HCT116 (cell line): ENCODE measurements at regions not wholly inside any gene's neighbourhood (a gene's known extent, or its start where the extent isn't known, plus 50 kb on each side); places are given as distances from the start of the nearest gene placed in this dataset.

ENCODE experiments used
- ATAC-seq: fragments of 200-7000 bp; cut with Tn5 transposase; 2 replicates; pipeline ENCODE4 v1.9.1; 2020; ENCODE audit warnings: mild to moderate bottlenecking, moderate library complexity
- BruUV-seq: library from RNA; stranded (reverse); fragments of 400-500 nt; replicated peaks from 2 replicates; lab custom pipeline; 2021; lab: Mats Ljungman, UMichigan
- CTCF ChIA-PET: fragments of 300-600 bp; sonication (Branson Sonifier 250); formaldehyde crosslinking; loops from one replicate; lab custom pipeline; 2021; ENCODE audit warnings: antibody characterized with exemption; lab: Charles Lee
- POLR2A ChIA-PET: fragments of 300-600, 350-600 bp; sonication (Branson Sonifier 250); formaldehyde crosslinking; loops from one replicate; lab custom pipeline; 2021; ENCODE audit warnings: antibody characterized with exemption; lab: Charles Lee
- RAD21 ChIA-PET, 2 experiments: fragments of 300-600 bp; sonication (Branson Sonifier 250); formaldehyde crosslinking; loops; one replicate each; lab custom pipeline; 2023; ENCODE audit warnings: low total read pairs in 2 of 2; ENCODE audit not compliant: uncharacterized antibody in 2 of 2, unreplicated experiment in 2 of 2, low non-redundant PET in 1 of 2; lab: Charles Lee
- DNase-seq: peaks from one replicate; pipeline ENCODE4 v3.0.0-alpha.2; 2010; ENCODE audit warnings: low read depth, low spot score
- H2AFZ ChIP-seq: fragments of 200-600 bp; shearing (Covaris generic), sonication (generic); 2 replicates; pipeline ENCODE4 v1.6.1; 2017; ENCODE audit warnings: low read depth, mixed run types, mixed read lengths, antibody characterized with exemption, low read length; ENCODE audit not compliant: poor library complexity, severe bottlenecking
- H3K27ac ChIP-seq: 2 replicates; pipeline ENCODE4 v1.5.1; 2012; ENCODE audit warnings: low read depth, low read length
- H3K27me3 ChIP-seq: fragments of 200-600 bp; sonication (generic); 2 replicates; pipeline ENCODE4 v1.6.1; 2016; ENCODE audit warnings: mixed run types, low read length, mixed read lengths; ENCODE audit not compliant: insufficient read depth
- H3K36me3 ChIP-seq, 2 experiments: fragments of 200-500 bp in 1 of 2; fragments of 200-600 bp in 1 of 2; sonication (Bioruptor generic) in 1 of 2; sonication (generic) in 1 of 2; 2 replicates each; pipeline versions ENCODE4 v1.5.1 to v1.6.1; 2014 to 2016; ENCODE audit warnings: low read length in 2 of 2, inconsistent platforms in 1 of 2, mixed read lengths in 1 of 2, mixed run types in 1 of 2; ENCODE audit not compliant: insufficient read depth in 2 of 2, control insufficient read depth in 1 of 2
- H3K4me1 ChIP-seq, 2 experiments: fragments of 200-600 bp in 1 of 2; sonication (generic) in 1 of 2; 2 replicates each; pipeline versions ENCODE4 v1.5.1 to v1.6.1; 2012 to 2017; ENCODE audit warnings: low read length in 2 of 2, inconsistent platforms in 1 of 2, mild to moderate bottlenecking in 1 of 2, mixed read lengths in 1 of 2, mixed run types in 1 of 2, moderate library complexity in 1 of 2; ENCODE audit not compliant: insufficient read depth in 2 of 2, control insufficient read depth in 1 of 2
- H3K4me2 ChIP-seq: fragments of 200-600 bp; sonication (generic); 2 replicates; pipeline ENCODE4 v1.6.1; 2017; ENCODE audit warnings: mixed run types, low read length, mixed read lengths
- H3K4me3 ChIP-seq, 2 experiments: fragments of 200-600 bp in 1 of 2; sonication (generic) in 1 of 2; replicated peaks in 1 of 2; 2 replicates each; pipeline ENCODE4 v1.5.1; 2011 to 2016; ENCODE audit warnings: low read length in 2 of 2, control low read depth in 1 of 2, low read depth in 1 of 2, mild to moderate bottlenecking in 1 of 2, mixed read lengths in 1 of 2, mixed run types in 1 of 2
- H3K79me2 ChIP-seq: fragments of 200-600 bp; sonication (generic); 2 replicates; pipeline ENCODE4 v1.6.1; 2017; ENCODE audit warnings: mild to moderate bottlenecking, mixed run types, low read length, moderate library complexity, mixed read lengths; ENCODE audit not compliant: insufficient read depth
- H3K9ac ChIP-seq: fragments of 200-600 bp; sonication (generic); 2 replicates; pipeline ENCODE4 v1.6.1; 2016; ENCODE audit warnings: low read length, mixed read lengths
- H3K9me2 ChIP-seq: fragments of 200-600 bp; sonication (generic), shearing (Covaris generic); 2 replicates; pipeline ENCODE4 v1.6.1; 2017; ENCODE audit warnings: mixed run types, mild to moderate bottlenecking, moderate library complexity; ENCODE audit not compliant: insufficient read depth
- H3K9me3 ChIP-seq, 2 experiments: fragments of 200-500 bp in 1 of 2; fragments of 200-600 bp in 1 of 2; sonication (Bioruptor generic) in 1 of 2; sonication (generic) in 1 of 2; 2 replicates each; pipeline ENCODE4 v1.6.1; 2014 to 2017; ENCODE audit warnings: low read length in 2 of 2, mixed read lengths in 2 of 2, inconsistent platforms in 1 of 2, low read depth in 1 of 2, mild to moderate bottlenecking in 1 of 2, mixed run types in 1 of 2, moderate library complexity in 1 of 2; ENCODE audit not compliant: control insufficient read depth in 1 of 2, insufficient read depth in 1 of 2
- H4K20me1 ChIP-seq: fragments of 200-600 bp; sonication (generic), shearing (Covaris generic); 2 replicates; pipeline ENCODE4 v1.6.1; 2017; ENCODE audit warnings: mixed run types, mild to moderate bottlenecking, moderate library complexity; ENCODE audit not compliant: insufficient read depth
- ATF3 ChIP-seq: IDR thresholded peaks from 2 replicates; pipeline ENCODE4 v1.6.1; 2012
- CBX3 ChIP-seq: IDR thresholded peaks from 2 replicates; pipeline ENCODE4 v1.6.1; 2012; ENCODE audit warnings: low read depth
- CEBPB ChIP-seq: IDR thresholded peaks from 2 replicates; pipeline ENCODE4 v1.6.1; 2012; ENCODE audit warnings: low read depth
- EGR1 ChIP-seq: IDR thresholded peaks from 2 replicates; pipeline ENCODE4 v1.6.1; 2012; ENCODE audit warnings: low read depth
- ELF1 ChIP-seq: IDR thresholded peaks from 2 replicates; pipeline ENCODE4 v1.6.1; 2012; ENCODE audit warnings: low read depth, borderline replicate concordance
- EZH2 ChIP-seq: fragments of 200-600 bp; sonication (generic); IDR thresholded peaks from 2 replicates; pipeline ENCODE4 v1.6.1; 2017; ENCODE audit warnings: antibody characterized with exemption, mixed run types
- EZH2phosphoT487 ChIP-seq: fragments of 200-600 bp; IDR thresholded peaks from 2 replicates; pipeline ENCODE4 v1.6.1; 2018; ENCODE audit warnings: antibody characterized with exemption, borderline replicate concordance
- FOSL1 ChIP-seq: IDR thresholded peaks from 2 replicates; pipeline ENCODE4 v1.6.1; 2012; ENCODE audit warnings: low read depth
- JUND ChIP-seq: IDR thresholded peaks from 2 replicates; pipeline ENCODE4 v1.6.1; 2012
- MAX ChIP-seq: IDR thresholded peaks from 2 replicates; pipeline ENCODE4 v1.6.1; 2012
- POLR2A ChIP-seq: IDR thresholded peaks from 2 replicates; pipeline ENCODE4 v1.7.0; 2011; ENCODE audit warnings: borderline replicate concordance; ENCODE audit not compliant: insufficient read depth, insufficient read length; ENCODE audit errors: extremely low read depth
- POLR2AphosphoS5 ChIP-seq: IDR thresholded peaks from 2 replicates; pipeline ENCODE4 v1.6.1; 2011; ENCODE audit warnings: mild to moderate bottlenecking, low read depth, low read length, moderate library complexity
- RAD21 ChIP-seq: IDR thresholded peaks from 2 replicates; pipeline ENCODE4 v1.6.1; 2012; ENCODE audit warnings: low read depth, mild to moderate bottlenecking
- REST ChIP-seq: IDR thresholded peaks from 2 replicates; pipeline ENCODE4 v1.6.1; 2012; ENCODE audit warnings: low read depth
- SIN3A ChIP-seq: IDR thresholded peaks from 2 replicates; pipeline ENCODE4 v1.6.1; 2012; ENCODE audit warnings: low read depth
- SP1 ChIP-seq: IDR thresholded peaks from 2 replicates; pipeline ENCODE4 v1.6.1; 2012; ENCODE audit warnings: low read depth
- SRF ChIP-seq: IDR thresholded peaks from 2 replicates; pipeline ENCODE4 v1.6.1; 2012; ENCODE audit warnings: low read depth
- TCF7L2 ChIP-seq: IDR thresholded peaks from 2 replicates; pipeline ENCODE4 v1.7.0; 2011; ENCODE audit warnings: borderline replicate concordance, inconsistent platforms; ENCODE audit not compliant: insufficient read depth, insufficient read length; ENCODE audit errors: extremely low read depth
- YY1 ChIP-seq: IDR thresholded peaks from 2 replicates; pipeline ENCODE4 v1.6.1; 2011; ENCODE audit warnings: low read length, low read depth, moderate library complexity, mild to moderate bottlenecking; ENCODE audit not compliant: insufficient replicate concordance; ENCODE audit errors: extremely low read depth
- ZFX ChIP-seq: fragments of 450-650 bp; IDR thresholded peaks from 2 replicates; pipeline ENCODE4 v1.6.1; 2017
- intact Hi-C: fragments of 100-400 bp; cut with micrococcal nuclease; formaldehyde crosslinking; loops from 2 replicates; pipeline ENCODE4 v1.10.0; 2022

- Histone ChIP-seq H3K4me2 (no peak overlapping the region), H4K20me1 (no peaks in the 10 kb centered on the region), H3K4me1 (no peaks in the 10 kb centered on the region), H3K9me3 (no peaks in the 10 kb centered on the region), H3K27ac (no peak overlapping the region), H3K9ac (no peak overlapping the region), H3K9me2 (no peaks in the 10 kb centered on the region), H3K79me2 (no peaks in the 10 kb centered on the region), H3K27me3 (peaks cover 16% of the 10 kb centered on the region), H2AFZ (no peak overlapping the region), H3K36me3 (no peaks in the 10 kb centered on the region), H3K4me3 (no peak overlapping the region)
- RAD21 ChIA-PET: no interaction called here
- POLR2A ChIA-PET: no interaction called here
- CTCF ChIA-PET: no interaction called here
- DNase-seq (no peak), ATAC-seq (no peak)
- intact Hi-C loops: no loop called here
- TF ChIP-seq SP1 (no peak), SIN3A (no peak), EZH2 (no peak)
- no TSS peak for BruUV-seq
Measured at GRCh38 chr15:38671675-38672254, 107.2 kb upstream of the RASGRP1 start.

DNA sequence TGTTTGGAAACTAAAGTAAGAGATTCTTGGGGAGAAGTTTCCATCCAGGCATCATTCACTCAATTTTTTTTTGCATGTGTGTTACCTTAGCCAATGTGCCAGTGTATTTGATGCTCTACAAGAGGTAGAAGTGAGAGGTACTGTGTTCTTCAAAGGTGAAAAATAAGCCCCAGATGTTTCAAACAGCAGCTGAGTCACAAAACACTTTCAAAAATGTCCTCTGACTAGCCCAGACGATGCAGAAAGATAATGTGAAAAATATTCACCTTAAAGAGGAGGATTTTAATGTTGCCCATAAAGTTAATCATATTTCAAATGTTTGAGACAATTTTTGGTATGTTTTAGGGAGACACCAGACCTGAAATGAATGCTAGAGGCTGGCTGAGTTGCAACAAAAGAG, 107.7 kb upstream of the RASGRP1 start:
- intact Hi-C loops: no loop called here
- CTCF ChIA-PET: no interaction called here
- no peak overlapping the region for H2AFZ ChIP-seq
- no peak for TF ChIP-seq MAX
- no peak for TF ChIP-seq POLR2A
- TF ChIP-seq FOSL1: no peak
- no peak for TF ChIP-seq EGR1
- TF ChIP-seq SRF: no peak
- no peak for TF ChIP-seq CEBPB
- no peak for TF ChIP-seq YY1
- no peak for TF ChIP-seq EZH2phosphoT487
- TF ChIP-seq CBX3: no peak
- no peak for TF ChIP-seq ATF3
- no peak for TF ChIP-seq SP1
- no peak for TF ChIP-seq TCF7L2
- TF ChIP-seq ZFX: no peak
- no peak for TF ChIP-seq ELF1
- TF ChIP-seq POLR2AphosphoS5: no peak
- TF ChIP-seq REST: no peak
- no peak for TF ChIP-seq JUND
- no peak for TF ChIP-seq RAD21

More for the DNA sequence above, 107.7 kb upstream of the RASGRP1 start:
- no peaks in the 10 kb centered on the region for H3K9me2 ChIP-seq
- no peak overlapping the region for H3K27ac ChIP-seq
- no peak overlapping the region for H3K9ac ChIP-seq
- ChIA-PET RAD21 (no interaction called here), POLR2A (no interaction called here)
- DNase-seq (no peak), ATAC-seq (no peak)
- BruUV-seq: no TSS peak
- no peak overlapping the region for H3K4me3 ChIP-seq
- H3K9me3 ChIP-seq: no peaks in the 10 kb centered on the region
- H3K27me3 ChIP-seq: peaks cover 10% of the 10 kb centered on the region; the same call in 1 of the 2 replicates
- no peaks in the 10 kb centered on the region for H3K79me2 ChIP-seq
- no peaks in the 10 kb centered on the region for H4K20me1 ChIP-seq
- H3K36me3 ChIP-seq: no peaks in the 10 kb centered on the region
- no peak overlapping the region for H3K4me2 ChIP-seq
- no peaks in the 10 kb centered on the region for H3K4me1 ChIP-seq
